ENCODE measurements at regions not wholly inside any gene's neighbourhood (a gene's known extent, or its start where the extent isn't known, plus 50 kb on each side); places are given as distances from the start of the nearest gene placed in this dataset.

- no peak for TF ChIP-seq EZH2 (IDR thresholded peaks at IDR 0.05; ENCODE audit: insufficient read depth, low read length)
- TF ChIP-seq CTCF (IDR thresholded peaks at IDR 0.05; ENCODE audit: insufficient read depth, low read depth, low read length) = no peak
Observed at GRCh38 chr2:198308368-198308767, 504.0 kb downstream of the PLCL1 start.
